ENCODE measurements at regions not wholly inside any gene's neighbourhood (a gene's known extent, or its start where the extent isn't known, plus 50 kb on each side); places are given as distances from the start of the nearest gene placed in this dataset.
"Not testable (repeated sequence)": the region's sequence is repeated elsewhere in the genome, so short reads cannot be mapped to it uniquely, and the experiment has no call there.

DNA sequence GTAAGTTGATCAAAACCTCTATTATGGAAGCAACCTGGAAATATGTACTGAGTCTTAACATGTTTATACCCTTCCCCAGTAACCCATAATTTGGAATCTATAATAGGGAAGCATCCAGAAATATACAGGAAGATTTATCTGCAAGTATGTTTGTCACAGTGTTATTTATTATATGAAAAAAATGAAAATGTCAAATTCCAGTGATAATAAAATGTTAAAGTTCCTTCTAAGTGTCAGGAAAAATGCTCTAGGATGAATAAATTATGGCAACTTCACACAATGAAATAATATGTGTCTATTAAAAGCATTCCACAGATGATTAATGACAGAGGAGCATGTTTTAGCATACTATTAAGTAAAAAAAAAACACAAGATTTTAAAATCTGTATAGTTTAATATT lies 202.3 kb upstream of the PRNP start:
- Histone ChIP-seq H3K9me3 (ENCODE audit: insufficient read depth, low read depth, low read length) (no peaks in the 10 kb centered on the region), H3K4me3 (ENCODE audit: low read length) (no peak overlapping the region)

DNA sequence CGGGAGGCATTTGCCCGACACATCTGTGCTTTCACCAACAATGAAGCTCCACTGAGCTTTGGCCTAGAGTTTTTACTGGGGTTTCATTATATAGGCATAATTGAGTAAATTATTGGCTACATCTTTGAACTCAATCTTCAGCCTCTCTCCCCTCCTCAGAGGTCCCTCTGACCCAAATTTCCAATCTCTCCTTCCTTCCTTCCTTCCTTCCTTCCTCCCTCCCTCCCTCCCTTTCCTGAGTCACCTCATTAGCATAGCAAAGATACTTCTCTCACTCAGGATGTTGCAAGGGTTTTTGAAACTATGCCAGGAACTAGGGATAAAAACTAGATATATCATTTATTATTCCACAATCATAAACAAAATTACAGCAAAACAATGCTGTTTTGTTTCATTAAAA lies 202.8 kb upstream of the PRNP start:
- no peaks in the 10 kb centered on the region for H3K9me3 ChIP-seq (ENCODE audit: insufficient read depth, low read depth, low read length)
- H3K4me3 ChIP-seq (ENCODE audit: low read length), result no peak overlapping the region
- peaks cover 19% of the 10 kb centered on the region for H3K4me1 ChIP-seq (ENCODE audit: insufficient read depth, low read length)
- H3K27ac ChIP-seq (ENCODE audit: low read length), result no peak overlapping the region
- H3K9ac ChIP-seq (ENCODE audit: low read depth, low read length), result no peak overlapping the region
- H3K36me3 ChIP-seq (ENCODE audit: insufficient read depth, low read depth, low read length), result no peaks in the 10 kb centered on the region
- H3K27me3 ChIP-seq (ENCODE audit: insufficient read depth, low read length), result no peaks in the 10 kb centered on the region

More for the DNA sequence above, 202.3 kb upstream of the PRNP start:
- Histone ChIP-seq H3K27ac (ENCODE audit: low read length) (no peak overlapping the region), H3K27me3 (ENCODE audit: insufficient read depth, low read length) (no peaks in the 10 kb centered on the region), H3K4me1 (ENCODE audit: insufficient read depth, low read length) (peaks cover 19% of the 10 kb centered on the region), H3K36me3 (ENCODE audit: insufficient read depth, low read depth, low read length) (no peaks in the 10 kb centered on the region), H3K9ac (ENCODE audit: low read depth, low read length) (no peak overlapping the region)

DNA sequence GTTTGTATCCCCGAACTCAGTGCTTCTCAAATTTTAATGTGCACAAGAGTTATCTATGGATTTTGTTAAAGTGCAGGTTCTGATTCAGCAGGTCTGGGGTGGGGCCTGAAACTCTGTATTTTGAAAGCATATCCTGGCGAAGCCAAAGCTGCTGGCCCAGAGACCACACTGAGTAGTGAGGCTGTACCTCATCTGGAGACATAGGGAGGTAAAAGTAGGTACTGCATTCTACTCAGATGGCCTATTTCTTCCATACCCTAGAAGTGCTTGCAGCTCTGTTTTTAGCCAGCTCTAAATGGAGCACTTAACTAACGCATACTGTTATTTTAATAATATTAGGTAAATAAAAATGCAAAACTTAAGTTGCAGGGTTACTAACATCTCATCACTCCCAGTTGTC lies 206.2 kb upstream of the PRNP start:
- Histone ChIP-seq H3K9me3 (ENCODE audit: insufficient read depth, low read depth, low read length) (no peaks in the 10 kb centered on the region), H3K27me3 (ENCODE audit: insufficient read depth, low read length) (no peaks in the 10 kb centered on the region), H3K4me1 (ENCODE audit: insufficient read depth, low read length) (peaks cover 19% of the 10 kb centered on the region), H3K4me3 (ENCODE audit: low read length) (no peak overlapping the region), H3K27ac (ENCODE audit: low read length) (no peak overlapping the region), H3K36me3 (ENCODE audit: insufficient read depth, low read depth, low read length) (no peaks in the 10 kb centered on the region), H3K9ac (ENCODE audit: low read depth, low read length) (no peak overlapping the region)

- Histone ChIP-seq H3K9me3 (ENCODE audit: insufficient read depth, low read depth, low read length) (no peaks in the 10 kb centered on the region), H3K36me3 (ENCODE audit: insufficient read depth, low read depth, low read length) (no peaks in the 10 kb centered on the region), H3K27ac (ENCODE audit: low read length) (no peak overlapping the region), H3K27me3 (ENCODE audit: insufficient read depth, low read length) (no peaks in the 10 kb centered on the region), H3K9ac (ENCODE audit: low read depth, low read length) (no peak overlapping the region), H3K4me1 (ENCODE audit: insufficient read depth, low read length) (peaks cover 8% of the 10 kb centered on the region; the same call in 1 of the 2 replicates), H3K4me3 (ENCODE audit: low read length) (no peak overlapping the region)
These were observed 209.3 kb upstream of the PRNP start for GRCh38 chr20:4476903-4477500.

DNA sequence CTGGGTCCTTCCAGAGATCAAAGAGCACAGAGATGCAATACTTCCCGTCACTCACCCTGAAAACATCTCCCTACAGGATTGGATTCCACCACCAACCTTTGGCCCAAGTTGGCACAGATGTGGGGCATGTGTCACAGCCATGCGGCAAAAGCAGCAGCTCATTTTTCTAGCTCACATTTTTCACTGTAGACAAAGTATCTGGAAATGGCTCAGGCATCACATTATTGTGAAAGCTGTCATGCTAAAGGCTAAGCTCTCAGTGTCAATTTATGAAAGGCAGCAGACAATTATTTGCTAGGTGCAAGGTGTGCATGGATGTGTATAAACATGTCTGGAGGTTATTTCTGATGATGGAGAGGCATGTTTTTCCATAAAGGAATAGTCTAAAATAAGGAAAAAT lies 213.3 kb upstream of the PRNP start:
- H3K36me3 ChIP-seq (ENCODE audit: insufficient read depth, low read depth, low read length), result no peaks in the 10 kb centered on the region
- H3K9ac ChIP-seq (ENCODE audit: low read depth, low read length), result no peak overlapping the region
- no peaks in the 10 kb centered on the region for H3K9me3 ChIP-seq (ENCODE audit: insufficient read depth, low read depth, low read length)
- no peaks in the 10 kb centered on the region for H3K27me3 ChIP-seq (ENCODE audit: insufficient read depth, low read length)
- H3K4me1 ChIP-seq (ENCODE audit: insufficient read depth, low read length), result no peaks in the 10 kb centered on the region
- no peak overlapping the region for H3K4me3 ChIP-seq (ENCODE audit: low read length)
- no peak overlapping the region for H3K27ac ChIP-seq (ENCODE audit: low read length)

DNA sequence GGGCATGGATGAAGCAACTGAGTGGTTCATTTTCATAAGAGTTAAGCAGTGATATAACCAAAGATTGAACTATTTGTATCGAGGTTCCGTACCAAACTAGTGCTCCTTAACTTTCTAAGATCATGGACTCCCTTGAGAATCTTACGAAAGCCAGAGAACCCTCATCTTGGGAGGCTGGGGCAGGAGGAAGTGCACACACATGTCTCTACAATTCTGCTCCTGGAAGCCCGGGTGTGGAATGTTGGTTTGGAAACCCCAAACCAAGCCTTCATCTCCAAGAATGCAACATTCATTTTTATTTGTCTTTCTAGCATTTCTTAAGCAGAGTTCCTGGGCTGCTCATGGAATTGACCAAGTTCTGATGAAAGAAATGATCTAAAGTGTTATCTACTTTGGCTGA lies 215.0 kb upstream of the PRNP start:
- Histone ChIP-seq H3K27me3 (ENCODE audit: insufficient read depth, low read length) (no peaks in the 10 kb centered on the region), H3K9me3 (ENCODE audit: insufficient read depth, low read depth, low read length) (no peaks in the 10 kb centered on the region)

GRCh38 chr20:4470375-4470774 lies 215.9 kb upstream of the PRNP start:
- Histone ChIP-seq H3K9ac (ENCODE audit: low read depth, low read length) (no peak overlapping the region), H3K9me3 (ENCODE audit: insufficient read depth, low read depth, low read length) (no peaks in the 10 kb centered on the region), H3K4me3 (ENCODE audit: low read length) (no peak overlapping the region), H3K36me3 (ENCODE audit: insufficient read depth, low read depth, low read length) (no peaks in the 10 kb centered on the region), H3K27ac (ENCODE audit: low read length) (no peak overlapping the region), H3K4me1 (ENCODE audit: insufficient read depth, low read length) (no peaks in the 10 kb centered on the region), H3K27me3 (ENCODE audit: insufficient read depth, low read length) (no peaks in the 10 kb centered on the region)

More for the DNA sequence above, 215.0 kb upstream of the PRNP start:
- no peaks in the 10 kb centered on the region for H3K4me1 ChIP-seq (ENCODE audit: insufficient read depth, low read length)
- no peak overlapping the region for H3K27ac ChIP-seq (ENCODE audit: low read length)
- no peaks in the 10 kb centered on the region for H3K36me3 ChIP-seq (ENCODE audit: insufficient read depth, low read depth, low read length)
- no peak overlapping the region for H3K4me3 ChIP-seq (ENCODE audit: low read length)
- no peak overlapping the region for H3K9ac ChIP-seq (ENCODE audit: low read depth, low read length)

GRCh38 chr20:4469910-4470309 lies 216.3 kb upstream of the PRNP start:
- Histone ChIP-seq H3K36me3 (ENCODE audit: insufficient read depth, low read depth, low read length) (no peaks in the 10 kb centered on the region), H3K4me3 (ENCODE audit: low read length) (no peak overlapping the region), H3K27me3 (ENCODE audit: insufficient read depth, low read length) (no peaks in the 10 kb centered on the region), H3K27ac (ENCODE audit: low read length) (no peak overlapping the region), H3K9ac (ENCODE audit: low read depth, low read length) (no peak overlapping the region), H3K4me1 (ENCODE audit: insufficient read depth, low read length) (no peaks in the 10 kb centered on the region), H3K9me3 (ENCODE audit: insufficient read depth, low read depth, low read length) (no peaks in the 10 kb centered on the region)

GRCh38 chr20:4468114-4468513 lies 218.1 kb upstream of the PRNP start:
- Histone ChIP-seq H3K4me1 (ENCODE audit: insufficient read depth, low read length) (no peaks in the 10 kb centered on the region), H3K9me3 (ENCODE audit: insufficient read depth, low read depth, low read length) (no peaks in the 10 kb centered on the region), H3K9ac (ENCODE audit: low read depth, low read length) (no peak overlapping the region), H3K27ac (ENCODE audit: low read length) (no peak overlapping the region), H3K27me3 (ENCODE audit: insufficient read depth, low read length) (no peaks in the 10 kb centered on the region), H3K4me3 (ENCODE audit: low read length) (no peak overlapping the region), H3K36me3 (ENCODE audit: insufficient read depth, low read depth, low read length) (no peaks in the 10 kb centered on the region)

GRCh38 chr20:4465855-4466545 lies 216.9 kb upstream of the ADRA1D start:
- Histone ChIP-seq H3K9me3 (ENCODE audit: insufficient read depth, low read depth, low read length) (no peaks in the 10 kb centered on the region), H3K4me3 (ENCODE audit: low read length) (no peak overlapping the region), H3K36me3 (ENCODE audit: insufficient read depth, low read depth, low read length) (no peaks in the 10 kb centered on the region), H3K27me3 (ENCODE audit: insufficient read depth, low read length) (no peaks in the 10 kb centered on the region), H3K4me1 (ENCODE audit: insufficient read depth, low read length) (no peaks in the 10 kb centered on the region), H3K9ac (ENCODE audit: low read depth, low read length) (no peak overlapping the region), H3K27ac (ENCODE audit: low read length) (no peak overlapping the region)

GRCh38 chr20:4465212-4465611 lies 216.1 kb upstream of the ADRA1D start:
- H3K4me3 ChIP-seq (ENCODE audit: low read length), result no peak overlapping the region
- H3K27me3 ChIP-seq (ENCODE audit: insufficient read depth, low read length), result no peaks in the 10 kb centered on the region
- no peak overlapping the region for H3K9ac ChIP-seq (ENCODE audit: low read depth, low read length)
- no peak overlapping the region for H3K27ac ChIP-seq (ENCODE audit: low read length)
- no peaks in the 10 kb centered on the region for H3K4me1 ChIP-seq (ENCODE audit: insufficient read depth, low read length)
- no peaks in the 10 kb centered on the region for H3K9me3 ChIP-seq (ENCODE audit: insufficient read depth, low read depth, low read length)
- no peaks in the 10 kb centered on the region for H3K36me3 ChIP-seq (ENCODE audit: insufficient read depth, low read depth, low read length)

DNA sequence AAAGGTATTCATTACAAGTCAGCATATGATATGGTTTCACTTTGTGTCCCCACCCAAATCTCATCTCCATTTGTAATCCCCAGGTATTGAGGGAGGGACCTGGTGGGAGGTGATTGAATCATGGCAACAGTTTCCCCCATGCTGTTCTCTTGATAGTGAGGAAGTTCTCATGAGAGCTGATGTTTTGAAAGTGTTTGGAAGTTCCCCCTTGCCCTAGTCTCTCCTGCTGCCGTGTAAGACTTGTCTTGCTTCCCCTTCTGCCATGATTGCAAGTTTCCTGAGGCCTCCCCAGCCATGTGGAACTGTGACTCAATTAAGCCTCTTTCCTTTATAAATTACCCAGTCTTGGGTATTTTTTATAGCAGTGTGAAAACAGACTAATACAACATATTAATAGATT lies 213.7 kb upstream of the ADRA1D start:
- not testable (repeated sequence) for H3K9me3 ChIP-seq (ENCODE audit: insufficient read depth, low read depth, low read length); H3K4me1 ChIP-seq (ENCODE audit: insufficient read depth, low read length); H3K4me3 ChIP-seq (ENCODE audit: low read length); H3K27me3 ChIP-seq (ENCODE audit: insufficient read depth, low read length); H3K27ac ChIP-seq (ENCODE audit: low read length); H3K9ac ChIP-seq (ENCODE audit: low read depth, low read length); H3K36me3 ChIP-seq (ENCODE audit: insufficient read depth, low read depth, low read length)
